ENCODE measurements at regions not wholly inside any gene's neighbourhood (a gene's known extent, or its start where the extent isn't known, plus 50 kb on each side); places are given as distances from the start of the nearest gene placed in this dataset.

- no peak overlapping the region for H3K27ac ChIP-seq
- H3K27me3 ChIP-seq, result no peaks in the 10 kb centered on the region
- TF ChIP-seq POLR2A (IDR thresholded peaks at IDR 0.05) (no peak), CTCF (IDR thresholded peaks at IDR 0.05) (no peak)
- no peaks in the 10 kb centered on the region for H3K36me3 ChIP-seq
- H3K4me3 ChIP-seq, result no peak overlapping the region
- no peaks in the 10 kb centered on the region for H3K4me1 ChIP-seq
- intact Hi-C loops (cut with DNase I; ENCODE audit: low total_unique reads), result no loop called here
- H3K9me3 ChIP-seq, result no peaks in the 10 kb centered on the region
- no peak for DNase-seq
Measured at GRCh38 chr5:42301349-42301748, 121.9 kb upstream of the GHR start.

- TF ChIP-seq POLR2A (IDR thresholded peaks at IDR 0.05) (no peak), CTCF (IDR thresholded peaks at IDR 0.05) (no peak)
- H3K4me1 ChIP-seq, result no peaks in the 10 kb centered on the region
- H3K27me3 ChIP-seq, result no peaks in the 10 kb centered on the region
- H3K9me3 ChIP-seq, result no peaks in the 10 kb centered on the region
- H3K36me3 ChIP-seq, result no peaks in the 10 kb centered on the region
- no peak overlapping the region for H3K27ac ChIP-seq
- intact Hi-C loops (cut with DNase I; ENCODE audit: low total_unique reads), result no loop called here
- no peak overlapping the region for H3K4me3 ChIP-seq
- no peak for DNase-seq
Measured at GRCh38 chr5:42302186-42302585, 121.1 kb upstream of the GHR start.

GRCh38 chr5:42306287-42306686 lies 117.0 kb upstream of the GHR start:
- H3K4me1 ChIP-seq, result no peaks in the 10 kb centered on the region
- no peak for DNase-seq
- H3K27ac ChIP-seq, result no peak overlapping the region
- no peak overlapping the region for H3K4me3 ChIP-seq
- no peak for TF ChIP-seq CTCF (IDR thresholded peaks at IDR 0.05)
- TF ChIP-seq POLR2A (IDR thresholded peaks at IDR 0.05), result no peak
- intact Hi-C loops (cut with DNase I; ENCODE audit: low total_unique reads), result no loop called here
- no peaks in the 10 kb centered on the region for H3K27me3 ChIP-seq
- H3K9me3 ChIP-seq, result no peaks in the 10 kb centered on the region
- no peaks in the 10 kb centered on the region for H3K36me3 ChIP-seq

GRCh38 chr5:42309865-42310264 lies 113.4 kb upstream of the GHR start:
- Histone ChIP-seq H3K4me1 (no peaks in the 10 kb centered on the region), H3K27me3 (no peaks in the 10 kb centered on the region), H3K9me3 (no peaks in the 10 kb centered on the region), H3K27ac (no peak overlapping the region), H3K36me3 (no peaks in the 10 kb centered on the region), H3K4me3 (no peak overlapping the region)
- DNase-seq, result no peak
- no peak for TF ChIP-seq POLR2A (IDR thresholded peaks at IDR 0.05)
- TF ChIP-seq CTCF (IDR thresholded peaks at IDR 0.05), result no peak
- intact Hi-C loops (cut with DNase I; ENCODE audit: low total_unique reads), result no loop called here

- intact Hi-C loops (cut with DNase I; ENCODE audit: low total_unique reads), result no loop called here
- no peak for DNase-seq
Measured at GRCh38 chr5:42315214-42315613, 108.0 kb upstream of the GHR start.

More at GRCh38 chr5:42315214-42315613, 108.0 kb upstream of the GHR start:
- H3K27me3 ChIP-seq, result no peaks in the 10 kb centered on the region
- peaks cover 0 to 3% of the 10 kb centered on the region in 2 donors for H3K9me3 ChIP-seq
- H3K27ac ChIP-seq, result no peak overlapping the region
- H3K36me3 ChIP-seq, result no peaks in the 10 kb centered on the region
- H3K4me3 ChIP-seq, result no peak overlapping the region
- no peaks in the 10 kb centered on the region for H3K4me1 ChIP-seq
- TF ChIP-seq CTCF (IDR thresholded peaks at IDR 0.05) (no peak), POLR2A (IDR thresholded peaks at IDR 0.05) (no peak)

All from uterus (tissue), 3 donors.